ENCODE measurements at regions not wholly inside any gene's neighbourhood (a gene's known extent, or its start where the extent isn't known, plus 50 kb on each side); places are given as distances from the start of the nearest gene placed in this dataset.

GRCh38 chr7:31261341-31261740 lies 79.2 kb downstream of the NEUROD6 start:
- TF ChIP-seq, protein P1, sequence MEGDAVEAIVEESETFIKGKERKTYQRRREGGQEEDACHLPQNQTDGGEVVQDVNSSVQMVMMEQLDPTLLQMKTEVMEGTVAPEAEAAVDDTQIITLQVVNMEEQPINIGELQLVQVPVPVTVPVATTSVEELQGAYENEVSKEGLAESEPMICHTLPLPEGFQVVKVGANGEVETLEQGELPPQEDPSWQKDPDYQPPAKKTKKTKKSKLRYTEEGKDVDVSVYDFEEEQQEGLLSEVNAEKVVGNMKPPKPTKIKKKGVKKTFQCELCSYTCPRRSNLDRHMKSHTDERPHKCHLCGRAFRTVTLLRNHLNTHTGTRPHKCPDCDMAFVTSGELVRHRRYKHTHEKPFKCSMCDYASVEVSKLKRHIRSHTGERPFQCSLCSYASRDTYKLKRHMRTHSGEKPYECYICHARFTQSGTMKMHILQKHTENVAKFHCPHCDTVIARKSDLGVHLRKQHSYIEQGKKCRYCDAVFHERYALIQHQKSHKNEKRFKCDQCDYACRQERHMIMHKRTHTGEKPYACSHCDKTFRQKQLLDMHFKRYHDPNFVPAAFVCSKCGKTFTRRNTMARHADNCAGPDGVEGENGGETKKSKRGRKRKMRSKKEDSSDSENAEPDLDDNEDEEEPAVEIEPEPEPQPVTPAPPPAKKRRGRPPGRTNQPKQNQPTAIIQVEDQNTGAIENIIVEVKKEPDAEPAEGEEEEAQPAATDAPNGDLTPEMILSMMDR (conservative IDR thresholded peaks at IDR 0.05) = no peak
- no peak for TF ChIP-seq ZFX (IDR thresholded peaks at IDR 0.05)

Data from C4-2B (cell line).